B cell (primary cell): ENCODE measurements at regions not wholly inside any gene's neighbourhood (a gene's known extent, or its start where the extent isn't known, plus 50 kb on each side); places are given as distances from the start of the nearest gene placed in this dataset.

ENCODE experiments used
- ATAC-seq: fragments of 200-7000 bp; cut with Tn5 transposase; one replicate; pipeline ENCODE4 v1.10.0; 2021; ENCODE audit warnings: low read depth, mild to moderate bottlenecking, moderate number of reproducible peaks, moderate library complexity
- CTCF ChIA-PET: fragments of 350-600 bp; sonication (Branson Sonifier 250); formaldehyde crosslinking; loops from one replicate; lab custom pipeline; 2021; ENCODE audit warnings: antibody characterized with exemption, inconsistent platforms; lab: Charles Lee
- POLR2A ChIA-PET: fragments of 350-600 bp; sonication (Branson Sonifier 250); formaldehyde crosslinking; loops from one replicate; lab custom pipeline; 2021; ENCODE audit warnings: antibody characterized with exemption; lab: Charles Lee
- DNase-seq: peaks from one replicate; pipeline ENCODE4 v3.0.0; 2013
- H2AFZ ChIP-seq: 2 replicates; pipeline ENCODE4 v1.6.1; 2012; ENCODE audit warnings: mild to moderate bottlenecking, low read depth, low read length; ENCODE audit not compliant: insufficient read depth, poor library complexity, severe bottlenecking
- H3K27ac ChIP-seq, 2 donors: 1 replicate in 1 of 2; 2 replicates in 1 of 2; pipeline ENCODE4 v1.5.1; 2012 to 2013; ENCODE audit warnings: low read length in 2 of 2, mild to moderate bottlenecking in 2 of 2, moderate library complexity in 1 of 2
- H3K27me3 ChIP-seq, 4 experiments: fragments of 200-600 bp in 1 of 4; sonication (generic) in 1 of 4; replicated peaks in 1 of 4; 1 replicate in 2 of 4; 2 replicates in 2 of 4; pipeline versions ENCODE4 v1.6.1 to v1.7.0; 2013 to 2016; ENCODE audit warnings: low read length in 3 of 4, mild to moderate bottlenecking in 2 of 4, mixed read lengths in 1 of 4, moderate library complexity in 1 of 4; ENCODE audit not compliant: insufficient read depth in 4 of 4, control insufficient read depth in 3 of 4; ENCODE audit errors: control extremely low read depth in 1 of 4
- H3K36me3 ChIP-seq, 2 experiments: replicated peaks in 1 of 2; 1 replicate in 1 of 2; 2 replicates in 1 of 2; pipeline versions ENCODE4 v1.6.1 to v1.7.1; 2013; ENCODE audit warnings: low read length in 1 of 2; ENCODE audit not compliant: insufficient read depth in 2 of 2, control insufficient read depth in 1 of 2; ENCODE audit errors: control extremely low read depth in 1 of 2, extremely low read depth in 1 of 2
- H3K4me1 ChIP-seq, 2 donors: fragments of 200-600 bp in 1 of 2; sonication (generic) in 1 of 2; 1 replicate in 1 of 2; 2 replicates in 1 of 2; pipeline versions ENCODE4 v1.5.1 to v1.6.1; 2013 to 2017; ENCODE audit warnings: low read length in 2 of 2; ENCODE audit not compliant: control insufficient read depth in 2 of 2, insufficient read depth in 2 of 2
- H3K4me2 ChIP-seq: replicated peaks from 2 replicates; pipeline ENCODE3; 2012; ENCODE audit warnings: mild to moderate bottlenecking, low read depth, low read length; ENCODE audit not compliant: poor library complexity, severe bottlenecking
- H3K4me3 ChIP-seq, 5 experiments: fragments of 200-600 bp in 1 of 5; sonication (generic) in 1 of 5; 1 replicate in 3 of 5; 2 replicates in 2 of 5; pipeline versions ENCODE4 v1.5.1 to v1.7.0; 2011 to 2016; ENCODE audit warnings: low read length in 4 of 5, mild to moderate bottlenecking in 4 of 5, low read depth in 2 of 5, control low read depth in 1 of 5, moderate library complexity in 1 of 5; ENCODE audit not compliant: insufficient read depth in 1 of 5; ENCODE audit errors: control extremely low read depth in 1 of 5, extremely low read depth in 1 of 5
- H3K79me2 ChIP-seq: fragments of 200-600 bp; sonication (generic); one replicate; pipeline ENCODE4 v1.6.0; 2016; ENCODE audit warnings: low read length; ENCODE audit not compliant: control insufficient read depth, insufficient read depth
- H3K9ac ChIP-seq: fragments of 200-600 bp; sonication (generic); 2 replicates; pipeline ENCODE4 v1.6.1; 2017; ENCODE audit warnings: mild to moderate bottlenecking, low read length, moderate library complexity
- H3K9me3 ChIP-seq, 3 donors: one replicate each; pipeline versions ENCODE4 v1.6.1 to v1.7.1; 2013; ENCODE audit warnings: low read length in 2 of 3; ENCODE audit not compliant: control insufficient read depth in 2 of 3, insufficient read depth in 1 of 3; ENCODE audit errors: control extremely low read depth in 1 of 3
- H4K20me1 ChIP-seq: 2 replicates; pipeline ENCODE4 v1.6.0; 2012; ENCODE audit warnings: mild to moderate bottlenecking, low read length; ENCODE audit not compliant: insufficient read depth, control insufficient read depth, poor library complexity, severe bottlenecking
- H3K27ac Mint-ChIP-seq: one replicate; pipeline ENCODE4 v1.8.0; 2021; ENCODE audit warnings: mixed read lengths
- H3K27me3 Mint-ChIP-seq: one replicate; pipeline ENCODE4 v1.8.0; 2021; ENCODE audit warnings: mixed read lengths
- H3K4me1 Mint-ChIP-seq: one replicate; pipeline ENCODE4 v1.8.0; 2021; ENCODE audit warnings: mixed read lengths
- H3K4me3 Mint-ChIP-seq: one replicate; pipeline ENCODE4 v1.8.0; 2021; ENCODE audit warnings: mixed read lengths
- H3K9me3 Mint-ChIP-seq: one replicate; pipeline ENCODE4 v1.8.0; 2022; ENCODE audit warnings: mixed read lengths; ENCODE audit not compliant: insufficient read depth
- CTCF ChIP-seq: fragments of 200-600 bp; IDR thresholded peaks from one replicate; pipeline ENCODE4 v1.8.0; 2022; ENCODE audit warnings: antibody characterized with exemption, mild to moderate bottlenecking
- EZH2 ChIP-seq: IDR thresholded peaks from 2 replicates; pipeline ENCODE4 v1.6.1; 2012; ENCODE audit warnings: borderline replicate concordance, low read depth, mild to moderate bottlenecking, moderate library complexity, low read length; ENCODE audit not compliant: insufficient read depth, poor library complexity, severe bottlenecking
- WGBS: methylation state at CpG from one replicate; pipeline ENCODE4 v1.1.5; 2013; ENCODE audit warnings: missing lambda C conversion rate; ENCODE audit not compliant: insufficient coverage; 5-methylcytosine and 5-hydroxymethylcytosine counted together
- intact Hi-C: fragments of 100-400 bp; cut with micrococcal nuclease; formaldehyde crosslinking; loops from one replicate; pipeline ENCODE4 v1.10.0; 2022

GRCh38 chr11:116468699-116469098 is 304.1 kb downstream of the BUD13 start:
- H3K4me2 ChIP-seq = no peak overlapping the region
- no peaks in the 10 kb centered on the region for H3K79me2 ChIP-seq
- H3K27me3 ChIP-seq = peaks cover 0 to 3% (median 0%) of the 10 kb centered on the region in 4 experiments
- intact Hi-C loops = no loop called here
- Mint-ChIP-seq H3K27me3 (peaks cover 35% of the 10 kb centered on the region), H3K9me3 (peaks cover 3% of the 10 kb centered on the region), H3K27ac (no peak overlapping the region), H3K4me3 (no peak overlapping the region), H3K4me1 (no peaks in the 10 kb centered on the region)
- no peak overlapping the region for H3K4me3 ChIP-seq
- H3K4me1 ChIP-seq = no peaks in the 10 kb centered on the region
- H3K36me3 ChIP-seq = no peaks in the 10 kb centered on the region
- H3K9ac ChIP-seq = no peak overlapping the region
- no peak for TF ChIP-seq CTCF
- TF ChIP-seq EZH2 = no peak
- no peaks in the 10 kb centered on the region for H3K9me3 ChIP-seq
- H2AFZ ChIP-seq = no peak overlapping the region
- no peaks in the 10 kb centered on the region for H4K20me1 ChIP-seq
- no peak for ATAC-seq
- POLR2A ChIA-PET = no interaction called here
- WGBS = 100% methylated on average over 1 of the region's 2 CpGs
- no peak overlapping the region for H3K27ac ChIP-seq
- DNase-seq = no peak
- CTCF ChIA-PET = no interaction called here

GRCh38 chr11:116467823-116468222 is 305.0 kb downstream of the BUD13 start:
- ATAC-seq (no peak), DNase-seq (no peak)
- WGBS = 76% methylated on average over 3 of the region's 6 CpGs
- Mint-ChIP-seq H3K4me3 (no peak overlapping the region), H3K27ac (no peak overlapping the region), H3K27me3 (peaks cover 32% of the 10 kb centered on the region), H3K4me1 (no peaks in the 10 kb centered on the region), H3K9me3 (peaks cover 3% of the 10 kb centered on the region)
- Histone ChIP-seq H3K36me3 (no peaks in the 10 kb centered on the region), H3K9ac (no peak overlapping the region), H3K79me2 (no peaks in the 10 kb centered on the region), H3K4me2 (no peak overlapping the region), H3K4me1 (no peaks in the 10 kb centered on the region), H3K27me3 (peaks cover 0 to 3% (median 0%) of the 10 kb centered on the region in 4 experiments), H4K20me1 (no peaks in the 10 kb centered on the region), H3K4me3 (no peak overlapping the region), H3K9me3 (no peaks in the 10 kb centered on the region), H2AFZ (no peak overlapping the region), H3K27ac (no peak overlapping the region)
- CTCF ChIA-PET = no interaction called here
- POLR2A ChIA-PET = no interaction called here
- TF ChIP-seq EZH2 = no peak
- no peak for TF ChIP-seq CTCF
- intact Hi-C loops = no loop called here
